ENCODE measurements at regions not wholly inside any gene's neighbourhood (a gene's known extent, or its start where the extent isn't known, plus 50 kb on each side); places are given as distances from the start of the nearest gene placed in this dataset.

GRCh38 chr12:107844312-107844921 is 69.9 kb downstream of the ASCL4 start:
- peaks cover 66% of the 10 kb centered on the region for H3K27me3 ChIP-seq (ENCODE audit: insufficient read depth, low read depth, severe bottlenecking)
- H3K4me3 ChIP-seq (ENCODE audit: low read depth, low read length), result peak overlapping the region; percentile 51
- no peak overlapping the region for H3K27ac ChIP-seq
- H3K36me3 ChIP-seq, result no peaks in the 10 kb centered on the region
- no peaks in the 10 kb centered on the region for H3K9me3 ChIP-seq (ENCODE audit: severe bottlenecking)
- DNase-seq, result peak; percentile 33
- no peak for TF ChIP-seq CTCF (IDR thresholded peaks at IDR 0.05; ENCODE audit: low read depth, low read length)

GRCh38 chr12:107845226-107845979 is 70.9 kb downstream of the ASCL4 start:
- no peak overlapping the region for H3K4me3 ChIP-seq (ENCODE audit: low read depth, low read length)
- H3K27ac ChIP-seq, result no peak overlapping the region
- no peak for DNase-seq
- TF ChIP-seq CTCF (IDR thresholded peaks at IDR 0.05; ENCODE audit: low read depth, low read length), result no peak
- H3K36me3 ChIP-seq, result no peaks in the 10 kb centered on the region
- no peaks in the 10 kb centered on the region for H3K9me3 ChIP-seq (ENCODE audit: severe bottlenecking)
- peaks cover 69% of the 10 kb centered on the region for H3K27me3 ChIP-seq (ENCODE audit: insufficient read depth, low read depth, severe bottlenecking)

- Histone ChIP-seq H3K9me3 (ENCODE audit: severe bottlenecking) (no peaks in the 10 kb centered on the region), H3K36me3 (no peaks in the 10 kb centered on the region), H3K4me3 (ENCODE audit: low read depth, low read length) (no peak overlapping the region), H3K27me3 (ENCODE audit: insufficient read depth, low read depth, severe bottlenecking) (peaks cover 72% of the 10 kb centered on the region), H3K27ac (no peak overlapping the region)
- TF ChIP-seq CTCF (IDR thresholded peaks at IDR 0.05; ENCODE audit: low read depth, low read length), result no peak
- no peak for DNase-seq
Measured at GRCh38 chr12:107845980-107846659, 71.6 kb downstream of the ASCL4 start.

- TF ChIP-seq CTCF (IDR thresholded peaks at IDR 0.05; ENCODE audit: low read depth, low read length), result no peak
- Histone ChIP-seq H3K27ac (no peak overlapping the region), H3K36me3 (no peaks in the 10 kb centered on the region), H3K4me3 (ENCODE audit: low read depth, low read length) (no peak overlapping the region), H3K27me3 (ENCODE audit: insufficient read depth, low read depth, severe bottlenecking) (peaks cover 74% of the 10 kb centered on the region), H3K9me3 (ENCODE audit: severe bottlenecking) (no peaks in the 10 kb centered on the region)
- no peak for DNase-seq
Measured at GRCh38 chr12:107847430-107847829, 72.9 kb downstream of the ASCL4 start.

GRCh38 chr12:107847830-107848229 is 73.3 kb downstream of the ASCL4 start:
- peaks cover 72% of the 10 kb centered on the region for H3K27me3 ChIP-seq (ENCODE audit: insufficient read depth, low read depth, severe bottlenecking)
- no peak overlapping the region for H3K4me3 ChIP-seq (ENCODE audit: low read depth, low read length)
- H3K27ac ChIP-seq, result no peak overlapping the region
- DNase-seq, result no peak
- no peaks in the 10 kb centered on the region for H3K9me3 ChIP-seq (ENCODE audit: severe bottlenecking)
- TF ChIP-seq CTCF (IDR thresholded peaks at IDR 0.05; ENCODE audit: low read depth, low read length), result no peak
- no peaks in the 10 kb centered on the region for H3K36me3 ChIP-seq
